K562 (cell line): ENCODE measurements at regions not wholly inside any gene's neighbourhood (a gene's known extent, or its start where the extent isn't known, plus 50 kb on each side); places are given as distances from the start of the nearest gene placed in this dataset.

Experiments
- CBX2 ChIP-seq: fragments of 200-600 bp; sonication (generic); IDR thresholded peaks from one replicate; pipeline ENCODE4 v1.6.1; 2012; ENCODE audit warnings: mild to moderate bottlenecking, low read length, inconsistent platforms; ENCODE audit not compliant: insufficient read depth, poor library complexity, severe bottlenecking
- CHD7 ChIP-seq: fragments of 200-600 bp; sonication (generic); IDR thresholded peaks from one replicate; pipeline ENCODE4 v1.6.1; 2012; ENCODE audit warnings: mild to moderate bottlenecking, low read depth, low read length, inconsistent platforms
- CREB1 ChIP-seq, 2 experiments: sonication (generic) in 1 of 2; formaldehyde crosslinking in 1 of 2; IDR thresholded peaks; 2 replicates each; pipeline versions ENCODE4 v1.6.1 to v1.8.0; 2012 to 2022; ENCODE audit warnings: inconsistent platforms in 1 of 2, mild to moderate bottlenecking in 1 of 2, missing genetic modification reagents in 1 of 2, moderate library complexity in 1 of 2
- CREBBP ChIP-seq: IDR thresholded peaks from one replicate; pipeline ENCODE4 v1.6.1; 2012; ENCODE audit warnings: low read depth, mild to moderate bottlenecking, control low read depth, inconsistent platforms, low read length
- CXXC5 ChIP-seq: fragments of 250-450 bp; sonication (Bioruptor Pico); IDR thresholded peaks from 2 replicates; pipeline ENCODE4 v1.8.0; 2022; ENCODE audit warnings: inconsistent platforms, mild to moderate bottlenecking, moderate library complexity
- EGR1 ChIP-seq: fragments of 450-650 bp; conservative IDR thresholded peaks from 2 replicates; pipeline ENCODE4 v1.6.1; 2017; ENCODE audit warnings: mild to moderate bottlenecking
- MTA3 ChIP-seq: fragments of 450-650 bp; formaldehyde crosslinking; IDR thresholded peaks from 2 replicates; pipeline ENCODE4 v1.6.1; 2017; ENCODE audit warnings: mild to moderate bottlenecking, borderline replicate concordance
- PCBP1 ChIP-seq: fragments of 200-400 bp; formaldehyde crosslinking; IDR thresholded peaks from 2 replicates; pipeline ENCODE4 v1.6.1; 2018; ENCODE audit warnings: mild to moderate bottlenecking, low read depth, low read length; ENCODE audit not compliant: poor library complexity, severe bottlenecking
- RBBP5 ChIP-seq: fragments of 200-600 bp; sonication (generic); IDR thresholded peaks from 2 replicates; pipeline ENCODE4 v1.6.1; 2012; ENCODE audit warnings: borderline replicate concordance, mild to moderate bottlenecking, low read length, control low read depth, inconsistent platforms; ENCODE audit not compliant: insufficient read depth, poor library complexity, severe bottlenecking
- SMAD3 ChIP-seq: fragments of 450-650 bp; formaldehyde crosslinking; conservative IDR thresholded peaks from 2 replicates; pipeline ENCODE4 v1.4.0; 2020; ENCODE audit warnings: mild to moderate bottlenecking
- SPI1 ChIP-seq: IDR thresholded peaks from 2 replicates; pipeline ENCODE4 v1.6.1; 2011; ENCODE audit warnings: low read depth, low read length, control low read depth, borderline replicate concordance
- ZKSCAN3 ChIP-seq: fragments of 250-450 bp; sonication (Bioruptor Pico); IDR thresholded peaks from 2 replicates; pipeline ENCODE4 v1.4.0; 2020
- ZNF609 ChIP-seq: sonication (generic); formaldehyde crosslinking; IDR thresholded peaks from 2 replicates; pipeline ENCODE4 v1.8.1; 2023; ENCODE audit warnings: missing genetic modification reagents, mild to moderate bottlenecking, borderline replicate concordance

DNA sequence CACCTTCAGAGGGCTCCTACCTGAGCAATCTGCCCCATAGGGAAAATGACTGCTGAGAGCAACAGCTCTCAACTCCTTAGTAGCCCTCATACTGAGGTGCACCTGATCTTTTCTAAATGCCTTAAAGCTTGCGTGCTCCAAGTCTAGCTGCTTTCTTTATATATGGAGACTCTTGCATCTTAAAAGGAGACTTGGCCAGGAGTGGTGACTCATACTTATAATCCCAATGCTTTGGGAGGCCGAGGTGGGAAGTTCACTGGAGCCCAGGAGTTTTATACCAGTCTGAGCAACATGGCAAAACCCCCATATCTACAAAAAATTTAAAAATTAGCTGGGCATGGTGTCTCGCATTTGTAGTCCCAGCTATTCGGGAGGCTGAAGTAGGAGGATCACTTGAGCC is 78.1 kb upstream of the TRIM2 start (continued):
- TF ChIP-seq CHD7 = no peak
- TF ChIP-seq CXXC5 (CRISPR knock-in tag) = no peak
- no peak for TF ChIP-seq ZKSCAN3 (CRISPR knock-in tag)
- no peak for TF ChIP-seq CBX2
- no peak for TF ChIP-seq SMAD3 (CRISPR knock-in tag)
- no peak for TF ChIP-seq PCBP1
- TF ChIP-seq ZNF609 (CRISPR knock-in tag) = no peak
- no peak for TF ChIP-seq RBBP5
- TF ChIP-seq SPI1 = no peak
- TF ChIP-seq CREBBP = no peak
- no peak for TF ChIP-seq CREB1 (IDR thresholded peaks at IDR 0.05)
- no peak for TF ChIP-seq CREB1 (CRISPR knock-in tag; IDR thresholded peaks at IDR 0.05)
- no peak for TF ChIP-seq EGR1
- no peak for TF ChIP-seq MTA3
